Right renal pelvis (tissue), 4 donors: ENCODE measurements at regions not wholly inside any gene's neighbourhood (a gene's known extent, or its start where the extent isn't known, plus 50 kb on each side); places are given as distances from the start of the nearest gene placed in this dataset.
"Not testable (repeated sequence)": the region's sequence is repeated elsewhere in the genome, so short reads cannot be mapped to it uniquely, and the experiment has no call there.

ENCODE experiments used
- DNase-seq, 4 donors: peaks; one replicate each; pipeline ENCODE4 v3.0.0-alpha.2; 2013; ENCODE audit warnings: low read depth in 4 of 4, low spot score in 3 of 4, missing footprints in 1 of 4

DNA sequence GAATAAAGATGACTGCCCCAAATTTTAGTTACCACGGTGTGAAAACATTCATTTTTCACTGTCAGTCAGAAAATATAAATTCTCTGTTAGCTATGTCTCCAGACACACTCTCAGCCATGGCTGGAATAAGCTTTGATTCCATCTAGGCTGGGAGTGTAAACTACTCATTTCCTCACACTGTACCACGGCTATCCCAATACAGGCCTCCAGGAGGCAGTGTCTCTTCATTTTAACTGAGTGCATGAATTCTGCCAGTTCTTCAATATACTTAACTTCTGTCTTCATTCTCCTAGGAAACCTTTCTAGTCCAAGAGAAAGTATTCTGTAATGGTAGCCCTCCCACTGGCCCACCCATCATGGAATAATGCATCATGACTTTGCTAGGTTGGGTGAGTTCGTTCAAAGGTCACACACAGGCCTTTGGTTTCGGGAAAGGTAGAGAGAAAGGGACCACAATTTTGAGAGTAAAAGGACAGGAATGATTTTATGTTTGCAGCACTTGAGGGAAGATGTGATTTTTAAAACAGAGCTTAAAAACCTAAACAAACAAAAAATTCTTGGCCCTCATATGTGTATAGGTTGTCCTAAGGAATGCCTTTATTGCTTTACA is 381.1 kb downstream of the SEC23A start:
- DNase-seq: peak; percentile 36 to 64 (median 40)

DNA sequence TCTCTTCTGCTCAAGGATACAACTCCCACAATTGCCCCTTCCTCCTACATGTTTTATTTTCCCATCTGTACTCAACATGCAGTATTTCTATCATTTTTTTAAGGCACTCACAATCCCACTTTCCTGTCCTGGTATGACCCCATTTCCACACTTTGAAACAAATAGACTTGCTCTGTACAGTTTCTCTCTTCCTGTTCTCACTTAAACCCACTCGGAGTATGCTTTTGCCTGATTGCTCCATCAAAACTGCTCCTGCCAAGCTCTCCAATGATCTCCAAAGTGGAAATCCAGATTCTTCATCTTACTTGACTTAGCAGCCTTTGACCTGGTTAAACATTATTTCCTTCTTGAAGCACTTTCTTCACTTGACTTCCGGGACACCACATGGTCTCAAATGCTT is 384.5 kb downstream of the SEC23A start:
- DNase-seq: no peak

DNA sequence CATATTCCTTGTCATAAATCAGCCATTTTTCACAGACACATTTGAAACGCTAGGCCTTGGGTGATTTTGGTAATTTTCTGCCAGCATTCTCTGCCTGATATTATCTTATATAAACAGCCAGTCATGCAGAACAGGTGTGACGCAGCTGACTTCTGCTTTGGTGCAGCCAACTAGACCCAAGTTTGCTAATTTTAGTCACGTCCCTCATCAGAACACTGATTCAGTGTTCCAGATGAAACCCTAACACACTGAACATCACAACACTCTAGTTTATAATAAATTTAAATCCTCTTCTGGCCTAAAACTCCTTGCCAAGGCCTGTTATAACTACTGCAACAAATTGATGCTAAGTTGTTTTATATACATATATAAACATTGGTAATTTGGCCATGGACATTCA is 386.1 kb downstream of the SEC23A start:
- no peak for DNase-seq

DNA sequence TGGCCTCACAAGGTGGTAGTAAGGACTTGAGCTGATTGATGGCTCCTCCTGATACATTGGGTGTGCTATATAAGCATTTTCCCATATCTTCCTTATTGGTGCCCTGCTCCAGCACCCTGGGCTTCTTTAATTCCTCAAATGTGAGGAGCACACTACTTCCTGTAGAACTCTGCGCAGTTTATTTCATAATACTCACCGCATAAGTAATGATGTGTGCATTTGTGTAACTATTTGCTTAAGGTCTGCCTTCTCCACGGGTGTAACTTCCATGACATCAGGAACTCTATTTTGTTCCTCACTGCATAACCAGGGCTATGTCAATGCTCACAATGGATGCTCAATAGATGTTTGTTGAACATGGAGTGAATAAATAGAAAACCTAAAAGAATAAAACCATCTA is 392.2 kb downstream of the SEC23A start:
- DNase-seq: no peak

DNA sequence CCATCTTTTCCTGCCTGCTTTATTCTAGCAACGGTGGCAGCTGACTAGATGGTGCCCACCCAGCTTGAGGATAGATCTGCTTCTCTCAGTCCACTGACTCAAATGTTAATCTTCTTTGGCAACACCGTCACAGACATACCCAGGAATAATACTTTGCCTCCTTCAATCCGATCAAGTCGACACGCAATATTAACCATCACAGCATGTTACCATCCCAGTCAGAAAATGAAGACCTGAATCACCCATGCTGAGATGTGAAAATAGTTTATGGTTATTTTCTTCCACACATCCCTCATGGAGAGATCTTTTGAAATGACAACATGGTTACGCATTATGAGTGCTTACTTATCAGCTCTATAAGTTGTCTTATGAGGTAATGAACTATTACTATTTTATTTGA is 392.8 kb downstream of the SEC23A start:
- DNase-seq: no peak

DNA sequence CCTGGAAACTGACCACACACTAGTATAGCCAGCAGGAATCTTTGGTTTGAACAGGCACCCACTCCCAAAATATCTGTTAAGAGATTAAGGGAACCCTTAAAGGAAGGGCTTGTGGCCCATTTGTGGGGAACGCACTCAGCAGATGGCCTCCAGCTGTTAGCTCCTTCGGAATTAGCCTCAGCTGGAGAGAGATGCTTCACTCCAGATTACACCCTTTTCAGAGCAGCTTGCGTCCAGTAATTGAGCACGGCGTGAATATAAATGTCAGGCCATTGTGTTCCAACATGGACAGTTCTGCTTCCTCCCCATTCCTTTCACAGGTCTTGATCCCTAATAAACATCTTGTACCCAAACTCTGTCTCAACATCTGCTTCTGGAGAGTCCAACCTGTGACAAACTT is 397.8 kb downstream of the SEC23A start:
- no peak for DNase-seq

DNA sequence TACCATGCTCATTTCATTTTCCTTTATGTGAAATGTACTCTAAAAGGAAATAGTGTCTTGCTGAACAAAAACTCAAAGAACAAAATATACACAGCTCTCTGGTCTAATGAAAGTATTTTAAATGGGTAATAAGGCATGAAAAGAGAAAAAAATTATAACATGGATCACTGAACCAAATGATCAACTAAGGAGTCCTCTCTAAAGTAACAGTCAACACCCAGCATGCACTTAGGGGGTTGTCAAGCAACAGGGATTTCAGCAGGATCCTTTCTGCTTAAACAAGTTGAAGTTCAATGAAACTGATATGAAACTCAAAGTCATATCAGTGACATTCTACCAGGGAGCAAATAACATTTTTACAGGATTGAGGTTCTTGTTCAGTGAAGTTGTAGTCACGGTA is 398.8 kb downstream of the SEC23A start:
- DNase-seq: no peak

DNA sequence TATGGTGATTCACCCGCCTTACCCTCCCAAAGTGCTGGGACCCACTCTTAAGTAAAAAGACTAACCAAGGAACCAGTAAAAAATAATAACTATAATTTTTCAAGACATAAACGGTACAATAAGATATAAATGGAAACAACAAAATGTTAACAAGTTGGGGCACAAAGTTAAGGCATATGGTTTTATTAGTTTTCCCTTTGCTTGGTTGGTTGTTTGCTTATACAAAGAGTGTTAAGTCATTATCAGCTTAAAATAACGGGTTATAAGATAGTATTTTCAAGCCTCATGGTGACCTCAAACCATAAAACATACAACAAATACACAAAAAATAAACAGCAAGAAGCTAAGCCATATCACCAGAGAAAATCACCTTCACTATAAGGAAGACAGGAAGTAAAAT is 406.1 kb downstream of the SEC23A start:
- DNase-seq: no peak

DNA sequence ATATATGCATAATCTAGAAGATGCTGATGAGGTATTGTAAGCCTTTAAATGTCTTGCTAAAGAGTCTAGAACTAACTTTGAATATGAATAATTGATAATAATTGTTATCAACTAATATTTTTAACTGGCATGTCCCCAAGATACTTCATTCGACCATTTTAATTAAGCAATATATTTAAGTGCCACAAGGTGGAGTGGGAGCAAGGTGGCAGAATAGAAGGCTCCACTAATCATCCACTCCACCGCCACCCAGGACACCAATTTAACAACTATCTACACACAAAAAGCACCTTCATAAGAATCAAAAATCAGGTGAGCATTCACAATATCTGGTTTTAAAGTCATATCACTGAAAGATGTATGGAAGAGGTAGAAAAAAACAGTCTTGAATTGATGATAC is 409.6 kb downstream of the SEC23A start:
- DNase-seq: no peak

DNA sequence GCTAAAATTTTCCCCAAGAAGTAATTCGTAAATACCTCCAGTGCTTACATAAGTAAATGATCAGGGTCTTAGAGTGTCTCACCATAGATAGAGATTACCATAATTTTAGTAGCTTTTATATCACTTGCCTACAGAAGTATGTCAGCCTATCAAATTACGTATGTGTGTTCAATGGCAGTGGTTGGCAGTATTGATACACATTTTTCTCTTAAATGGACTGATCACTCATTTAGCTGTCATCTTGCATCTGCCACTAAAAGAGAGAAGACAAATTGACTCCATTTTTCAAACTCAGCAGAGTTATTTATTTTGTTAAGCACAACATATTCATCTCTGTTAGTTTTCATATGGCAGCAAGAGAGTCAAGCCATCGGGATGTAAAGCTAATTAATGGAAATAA is 413.1 kb upstream of the CLEC14A start:
- DNase-seq: no peak

DNA sequence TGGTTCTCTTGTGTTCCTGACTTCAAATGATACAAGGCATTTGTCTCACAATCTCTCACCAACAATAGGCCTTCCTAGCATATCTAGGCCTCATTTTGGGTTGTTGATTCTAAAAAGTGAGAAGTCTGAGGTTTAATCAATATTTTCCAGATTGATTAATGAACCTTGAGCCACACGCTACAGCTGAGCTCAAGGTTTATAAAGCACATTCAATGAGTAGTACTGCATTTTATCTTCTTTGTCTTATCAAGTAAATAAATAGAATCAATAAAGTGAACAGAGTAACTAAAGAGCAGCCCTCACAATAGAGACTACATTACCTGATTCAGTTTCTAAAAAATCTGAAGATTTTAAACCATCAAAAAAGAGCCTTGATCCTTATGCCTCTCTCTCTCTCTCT is 407.5 kb upstream of the CLEC14A start:
- DNase-seq: no peak

DNA sequence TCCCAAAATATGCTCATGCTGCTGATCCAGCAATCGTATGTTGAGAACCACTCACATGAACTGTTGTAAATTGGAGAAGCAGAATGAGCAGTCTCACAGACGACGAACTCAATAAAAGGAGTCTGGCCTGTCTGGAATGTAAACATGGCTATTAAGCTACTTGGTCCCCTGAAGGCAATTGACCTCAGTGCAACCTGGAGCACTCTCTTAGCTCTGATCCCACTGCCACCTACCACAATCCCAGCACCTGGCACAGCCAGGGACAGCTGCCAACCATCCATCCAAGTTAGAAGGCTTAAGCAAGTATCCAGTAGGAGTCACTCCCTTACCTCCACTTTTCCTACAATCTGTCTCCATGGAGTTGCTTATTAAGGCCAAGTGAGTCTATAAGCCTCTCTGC is 406.9 kb upstream of the CLEC14A start:
- no peak for DNase-seq

DNA sequence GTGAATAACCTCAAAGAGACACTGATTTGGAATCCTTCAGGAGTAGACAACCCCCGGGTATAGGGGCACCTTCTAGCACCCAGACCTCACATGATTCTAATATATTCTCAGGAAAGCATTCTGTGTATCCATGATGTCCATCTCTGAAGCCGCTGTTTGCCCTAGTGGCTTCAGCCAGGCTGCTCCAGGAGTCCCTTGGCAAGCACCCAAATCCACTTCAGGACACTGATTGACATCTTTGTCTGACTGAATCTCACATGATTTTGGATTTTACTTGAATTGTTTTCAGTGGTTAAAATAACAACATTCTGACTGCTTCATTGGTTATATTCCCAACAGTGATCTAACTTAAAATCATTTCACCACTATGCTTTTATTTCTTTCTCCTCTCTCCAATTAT is 390.5 kb upstream of the CLEC14A start:
- DNase-seq: no peak

DNA sequence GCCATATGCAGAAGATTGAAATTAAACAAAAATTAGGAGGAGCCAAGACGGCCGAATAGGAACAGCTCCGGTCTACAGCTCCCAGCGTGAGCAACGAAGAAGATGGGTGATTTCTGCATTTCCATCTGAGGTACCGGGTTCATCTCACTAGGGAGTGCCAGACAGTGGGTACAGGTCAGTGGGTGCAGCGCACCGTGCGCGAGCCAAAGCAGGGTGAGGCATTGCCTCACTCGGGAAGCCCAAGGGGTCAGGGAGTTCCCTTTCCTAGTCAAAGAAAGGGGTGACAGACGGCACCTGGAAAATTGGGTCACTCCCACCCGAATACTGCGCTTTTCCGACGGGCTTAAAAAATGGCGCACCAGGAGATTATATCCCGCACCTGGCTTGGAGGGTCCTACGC is 379.0 kb upstream of the CLEC14A start:
- DNase-seq: not testable (repeated sequence)

DNA sequence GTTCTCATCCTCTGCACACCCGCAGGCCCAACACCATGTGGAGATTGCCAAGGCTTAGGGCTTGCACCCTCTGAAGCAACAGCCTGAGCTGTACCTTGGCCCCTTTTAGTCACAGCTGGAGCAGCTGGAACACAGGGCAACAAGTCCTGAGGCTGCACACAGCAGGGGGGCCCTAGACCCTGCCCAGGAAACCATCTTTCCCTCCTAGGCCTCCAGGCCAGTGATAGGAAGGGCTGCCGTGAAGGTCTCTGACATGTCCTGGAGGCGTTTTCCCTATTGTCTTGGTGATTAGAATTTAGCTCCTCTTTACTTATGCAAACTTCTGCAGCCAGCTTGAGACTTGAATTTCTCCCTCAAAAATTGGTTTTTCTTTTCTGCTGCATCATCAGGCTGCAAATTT is 373.5 kb upstream of the CLEC14A start:
- DNase-seq: no peak

DNA sequence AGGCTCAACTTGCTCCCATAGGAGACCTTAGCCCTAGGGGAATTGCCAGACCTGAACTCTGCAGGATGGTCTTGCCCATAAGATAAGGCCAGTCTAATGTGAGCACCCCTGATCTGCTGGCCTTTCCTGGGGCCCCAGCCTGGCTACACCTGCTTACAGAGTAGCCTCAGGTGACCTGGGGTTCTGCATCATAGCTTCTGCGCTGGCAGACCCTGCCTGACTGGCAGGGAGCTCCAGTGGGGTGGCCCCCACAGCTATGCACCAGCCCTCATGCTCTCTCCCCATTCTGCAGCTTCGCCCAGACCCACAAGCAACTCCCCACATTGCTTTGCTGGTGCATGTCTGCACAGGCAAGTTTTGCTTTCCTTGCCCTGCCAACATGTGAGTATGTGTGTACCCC is 371.3 kb upstream of the CLEC14A start:
- no peak for DNase-seq

DNA sequence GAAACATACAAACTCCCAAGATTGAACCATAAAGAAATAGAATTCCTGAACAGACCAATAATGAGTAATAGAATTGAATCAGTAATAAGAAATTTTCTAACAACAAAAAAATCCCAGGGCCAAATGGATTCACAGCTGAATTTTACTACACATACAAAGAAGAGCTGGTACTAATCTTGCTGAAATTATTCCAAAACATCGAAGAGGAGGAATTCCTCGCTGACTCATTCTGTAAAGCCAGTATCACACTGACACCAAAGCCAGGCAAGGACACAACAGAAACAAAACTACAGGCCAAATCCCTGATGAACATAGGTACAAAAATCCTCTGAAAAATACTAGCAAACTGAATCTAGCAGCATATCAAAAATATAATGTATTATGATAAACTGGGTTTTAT is 367.8 kb upstream of the CLEC14A start:
- DNase-seq: no peak

DNA sequence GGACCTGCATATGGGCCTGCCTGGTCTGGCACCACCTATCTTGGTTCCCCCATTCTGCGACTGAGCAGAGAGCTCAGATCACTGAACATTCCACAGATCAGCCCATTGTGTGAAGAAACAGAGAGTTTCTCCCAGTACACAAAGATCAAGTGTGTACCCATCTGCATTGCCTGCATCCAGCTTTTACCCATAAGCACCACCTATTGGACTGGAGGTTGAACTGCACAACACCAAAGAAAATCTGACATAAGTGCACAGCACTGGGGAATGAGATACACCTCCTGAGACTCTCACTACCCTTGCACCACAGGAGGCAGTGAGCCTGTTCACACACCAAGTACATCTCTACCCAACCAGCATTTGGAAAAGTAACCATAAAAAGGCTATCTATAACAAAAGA is 362.6 kb upstream of the CLEC14A start:
- no peak for DNase-seq

DNA sequence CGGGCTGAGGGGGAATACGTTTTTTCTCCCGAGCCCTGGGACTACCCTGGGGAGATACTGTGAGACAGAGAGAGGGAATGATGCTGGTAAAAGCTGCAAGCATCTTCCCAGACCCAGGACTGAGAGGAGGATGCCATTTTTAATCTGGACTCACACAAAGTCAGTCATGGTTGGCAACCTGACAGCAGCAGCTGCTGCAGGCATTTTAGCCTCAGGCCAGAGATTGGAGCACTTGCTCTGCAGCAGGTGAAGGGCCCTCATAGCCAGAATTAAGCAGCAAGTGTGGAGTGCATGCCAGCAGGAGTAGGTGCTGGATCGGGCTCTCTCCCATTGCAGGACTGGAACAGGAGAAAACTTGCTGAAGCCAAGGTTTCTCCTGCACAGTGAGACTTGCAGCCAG is 361.1 kb upstream of the CLEC14A start:
- no peak for DNase-seq

DNA sequence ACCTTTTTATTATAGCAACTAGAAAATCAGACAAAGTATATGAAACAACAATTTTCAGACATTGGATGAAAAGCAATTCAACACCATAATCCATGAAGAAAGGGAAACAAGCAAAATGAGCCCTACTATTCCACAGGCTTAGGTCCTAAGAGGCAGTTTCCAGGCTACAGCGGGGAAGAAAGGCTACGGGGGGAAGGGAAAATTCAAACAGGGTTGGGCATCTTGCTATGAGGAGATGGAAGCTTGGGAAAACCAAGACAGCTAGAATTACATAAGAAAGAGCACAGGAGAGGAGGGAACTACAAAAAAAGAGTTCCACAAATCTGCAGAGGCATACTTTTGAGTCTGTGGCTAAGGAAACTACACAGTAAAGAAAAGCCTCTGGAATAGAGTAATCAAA is 356.0 kb upstream of the CLEC14A start:
- no peak for DNase-seq

DNA sequence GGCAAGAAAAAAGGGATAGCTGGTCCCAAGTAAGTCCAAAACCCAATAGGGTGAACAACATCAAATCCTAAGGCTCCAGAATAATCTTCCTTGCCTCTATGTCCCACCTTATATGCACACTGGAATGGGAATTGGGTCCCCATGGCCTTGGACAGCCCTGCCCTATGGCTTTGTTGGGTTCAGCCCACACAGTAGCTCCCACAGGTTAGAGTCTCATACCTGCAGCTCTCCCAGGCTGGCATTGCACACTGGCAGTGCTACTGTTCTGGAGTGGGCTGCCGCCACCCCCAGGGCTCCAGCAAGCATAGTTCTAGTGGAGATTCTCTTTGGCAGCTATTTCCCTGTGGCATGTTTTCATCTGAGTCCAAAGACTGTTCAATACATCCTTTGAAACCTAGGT is 352.4 kb upstream of the CLEC14A start:
- no peak for DNase-seq

DNA sequence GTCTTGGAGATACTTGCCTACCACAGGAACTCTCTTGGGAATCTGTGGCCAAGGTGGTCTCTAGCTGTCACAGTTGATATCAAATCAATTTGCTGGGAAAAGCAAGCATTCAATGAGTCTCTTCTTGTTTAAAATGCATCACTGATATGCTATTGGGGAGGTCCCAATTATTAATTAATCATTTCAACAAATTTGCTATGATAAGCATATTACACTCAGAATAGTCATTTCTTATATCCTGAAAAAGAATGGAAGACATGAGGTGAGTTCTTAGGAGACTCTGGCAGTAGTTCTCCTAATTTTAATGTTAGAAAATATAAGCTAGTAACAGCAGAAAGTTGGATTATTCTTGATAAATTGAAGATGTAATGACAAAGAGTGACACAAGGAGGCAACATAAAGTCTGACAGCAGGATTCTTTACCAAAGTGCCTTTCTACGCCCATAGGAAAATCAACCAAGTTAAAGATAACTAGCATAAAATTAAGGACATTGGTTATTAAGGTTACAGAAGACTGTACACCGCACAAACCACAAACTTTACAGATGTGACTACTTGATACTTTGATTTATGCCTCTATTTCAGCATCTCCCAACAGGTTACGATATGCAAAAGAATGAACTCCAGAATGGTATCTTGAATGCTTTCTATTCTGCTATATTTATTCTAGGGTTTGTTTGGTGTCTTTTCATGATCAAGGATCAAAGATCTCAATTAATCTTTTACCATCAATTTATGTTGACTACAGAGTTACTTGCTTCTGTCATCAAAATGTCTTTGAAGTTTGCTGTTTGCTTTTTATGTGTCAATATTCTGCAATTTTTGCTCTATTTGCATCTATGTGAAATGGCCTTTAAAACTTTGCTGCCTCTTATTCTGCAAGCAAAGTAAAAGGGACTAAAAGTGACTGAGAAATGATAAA is 349.6 kb upstream of the CLEC14A start:
- DNase-seq: no peak
